Psoas muscle (tissue), 7 donors: ENCODE measurements at regions not wholly inside any gene's neighbourhood (a gene's known extent, or its start where the extent isn't known, plus 50 kb on each side); places are given as distances from the start of the nearest gene placed in this dataset.

ENCODE experiments used
- ATAC-seq, 4 donors: fragments of 200-7000 bp; cut with Tn5 transposase; one replicate each; pipeline ENCODE4 v1.9.1; 2020; ENCODE audit warnings: moderate library complexity in 3 of 4, mild to moderate bottlenecking in 2 of 4
- DNase-seq, 2 donors: peaks; one replicate each; pipeline ENCODE4 v3.0.0-alpha.2; 2020
- H3K27ac ChIP-seq: fragments of 200-600 bp; one replicate; pipeline ENCODE4 v1.8.0; 2022
- H3K27me3 ChIP-seq, 3 donors: fragments of 200-600 bp in 1 of 3; one replicate each; pipeline versions ENCODE4 v1.6.1 to v1.8.0; 2013 to 2022; ENCODE audit warnings: low read length in 2 of 3, mild to moderate bottlenecking in 2 of 3, moderate library complexity in 1 of 3; ENCODE audit not compliant: insufficient read depth in 3 of 3
- H3K36me3 ChIP-seq, 2 donors: fragments of 200-600 bp in 1 of 2; one replicate each; pipeline versions ENCODE4 v1.6.1 to v1.8.0; 2013 to 2022; ENCODE audit warnings: low read depth in 1 of 2, mild to moderate bottlenecking in 1 of 2, moderate library complexity in 1 of 2; ENCODE audit not compliant: insufficient read depth in 1 of 2
- H3K4me1 ChIP-seq: fragments of 200-600 bp; one replicate; pipeline ENCODE4 v1.8.0; 2022
- H3K4me3 ChIP-seq: fragments of 200-600 bp; one replicate; pipeline ENCODE4 v1.8.0; 2022; ENCODE audit warnings: mild to moderate bottlenecking
- H3K9me3 ChIP-seq: fragments of 200-600 bp; one replicate; pipeline ENCODE4 v1.8.0; 2022
- CTCF ChIP-seq: fragments of 200-600 bp; IDR thresholded peaks from one replicate; pipeline ENCODE4 v1.8.0; 2022; ENCODE audit warnings: antibody characterized with exemption
- WGBS, 3 donors: extraction: QIAGEN DNeasy Blood & Tissue Kit; methylation state at CpG; one replicate each; pipeline versions ENCODE4 v1.1.6 to v1.1.7; 2013; 5-methylcytosine and 5-hydroxymethylcytosine counted together
- intact Hi-C, 2 donors: fragments of 100-400 bp; cut with DNase I; formaldehyde crosslinking; loops; one replicate each; pipeline versions ENCODE4 v1.11.0 to v1.14.2; 2022
- donor health status: healthy with polysubstance abuse.
- donor health status: DM: no; HTN: no; CAD: no; lungs with moderate emphysema.
- donor health status: Bipolar disorder and iron deficiency.
- donor health status: healthy.
- donor health status: DM: yes; HTN: yes; CAD: no.
- donor health status: DM: no; HTN: no; CAD: no.
- donor health status: DM: yes; HTN: yes; CAD: no.

DNA sequence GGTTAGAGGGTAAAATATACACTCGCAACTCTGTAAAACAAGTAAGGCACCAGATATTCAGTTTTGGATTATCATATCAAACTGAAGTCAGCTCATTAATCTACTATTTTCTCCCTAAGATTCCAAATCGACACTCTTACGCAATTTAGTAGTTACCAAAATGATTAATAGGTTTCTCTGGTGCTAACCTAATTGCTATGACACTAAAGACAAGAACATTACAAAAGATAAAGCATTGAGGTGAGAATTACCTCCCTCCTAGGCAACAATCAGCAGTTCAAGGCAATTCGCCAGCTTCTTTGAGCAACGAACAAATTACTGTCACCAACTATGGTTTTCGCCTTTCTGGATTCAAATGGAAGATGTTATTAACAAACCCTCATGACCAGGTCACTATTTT lies 1305.0 kb downstream of the ROBO2 start:
- intact Hi-C loops: no loop called here
- H3K27ac ChIP-seq: no peak overlapping the region
- 78 to 81% (median 79%) methylated on average over 6 of the region's 6 CpGs for WGBS, 3 donors
- ATAC-seq (no peak), DNase-seq (no peak)
- no peaks in the 10 kb centered on the region for H3K4me1 ChIP-seq
- no peaks in the 10 kb centered on the region for H3K9me3 ChIP-seq
- no peaks in the 10 kb centered on the region for H3K27me3 ChIP-seq
- no peak for TF ChIP-seq CTCF
- H3K36me3 ChIP-seq: no peaks in the 10 kb centered on the region
- no peak overlapping the region for H3K4me3 ChIP-seq

GRCh38 chr3:78347176-78347575 lies 1307.3 kb downstream of the ROBO2 start:
- WGBS, 3 donors: 81 to 83% (median 82%) methylated on average over 2 of the region's 2 CpGs

GRCh38 chr3:78348664-78349063 lies 1308.8 kb downstream of the ROBO2 start:
- no peaks in the 10 kb centered on the region for H3K27me3 ChIP-seq
- no peak overlapping the region for H3K27ac ChIP-seq
- no peak for DNase-seq
- no peak for TF ChIP-seq CTCF
- H3K9me3 ChIP-seq: no peaks in the 10 kb centered on the region
- no peaks in the 10 kb centered on the region for H3K4me1 ChIP-seq
- intact Hi-C loops: no loop called here
- no peak overlapping the region for H3K4me3 ChIP-seq
- WGBS, 3 donors: 40 to 56% (median 41%) methylated on average over 3 of the region's 3 CpGs
- no peak for ATAC-seq
- no peaks in the 10 kb centered on the region for H3K36me3 ChIP-seq

More at GRCh38 chr3:78347176-78347575, 1307.3 kb downstream of the ROBO2 start:
- no peak overlapping the region for H3K4me3 ChIP-seq
- intact Hi-C loops: no loop called here
- no peak for TF ChIP-seq CTCF
- no peaks in the 10 kb centered on the region for H3K36me3 ChIP-seq
- H3K27me3 ChIP-seq: no peaks in the 10 kb centered on the region
- no peaks in the 10 kb centered on the region for H3K9me3 ChIP-seq
- no peak overlapping the region for H3K27ac ChIP-seq
- no peak for ATAC-seq
- no peaks in the 10 kb centered on the region for H3K4me1 ChIP-seq
- no peak for DNase-seq

- no peak for TF ChIP-seq CTCF
- Histone ChIP-seq H3K4me3 (no peak overlapping the region), H3K36me3 (no peaks in the 10 kb centered on the region), H3K4me1 (no peaks in the 10 kb centered on the region), H3K27me3 (no peaks in the 10 kb centered on the region), H3K27ac (no peak overlapping the region), H3K9me3 (no peaks in the 10 kb centered on the region)
- WGBS, 3 donors: 66 to 100% (median 100%) methylated on average over 2 of the region's 2 CpGs
- ATAC-seq (no peak), DNase-seq (no peak)
- intact Hi-C loops: no loop called here
Measured at GRCh38 chr3:78349571-78349970, 1309.7 kb downstream of the ROBO2 start.

- Histone ChIP-seq H3K9me3 (no peaks in the 10 kb centered on the region), H3K4me3 (no peak overlapping the region), H3K36me3 (no peaks in the 10 kb centered on the region), H3K27me3 (no peaks in the 10 kb centered on the region), H3K27ac (no peak overlapping the region), H3K4me1 (no peaks in the 10 kb centered on the region)
- DNase-seq (no peak), ATAC-seq (no peak)
- intact Hi-C loops: no loop called here
- no peak for TF ChIP-seq CTCF
- 78 to 92% (median 78%) methylated on average over 3 of the region's 3 CpGs for whole genome bisulfite sequencing, 3 donors
Measured at GRCh38 chr3:78351334-78351733, 1311.4 kb downstream of the ROBO2 start.
